ENCODE measurements at regions not wholly inside any gene's neighbourhood (a gene's known extent, or its start where the extent isn't known, plus 50 kb on each side); places are given as distances from the start of the nearest gene placed in this dataset.

- no peaks in the 10 kb centered on the region for H3K27me3 Mint-ChIP-seq (ENCODE audit: low read depth)
- H3K4me1 Mint-ChIP-seq = peaks cover 5% of the 10 kb centered on the region
- no peaks in the 10 kb centered on the region for H3K36me3 Mint-ChIP-seq
- ATAC-seq (no peak), DNase-seq (ENCODE audit: low spot score) (no peak)
- no peaks in the 10 kb centered on the region for H3K9me3 Mint-ChIP-seq
- CTCF ChIA-PET = interaction anchor here (1.0 to 1.7 kb wide), 2 partner anchors 19 kb away, joined by 3 to 6 read pairs; no protein-coding TSS in a partner anchor
- no peak overlapping the region for H3K27ac Mint-ChIP-seq
- no peak overlapping the region for H3K4me3 Mint-ChIP-seq
- TF ChIP-seq, protein P1, sequence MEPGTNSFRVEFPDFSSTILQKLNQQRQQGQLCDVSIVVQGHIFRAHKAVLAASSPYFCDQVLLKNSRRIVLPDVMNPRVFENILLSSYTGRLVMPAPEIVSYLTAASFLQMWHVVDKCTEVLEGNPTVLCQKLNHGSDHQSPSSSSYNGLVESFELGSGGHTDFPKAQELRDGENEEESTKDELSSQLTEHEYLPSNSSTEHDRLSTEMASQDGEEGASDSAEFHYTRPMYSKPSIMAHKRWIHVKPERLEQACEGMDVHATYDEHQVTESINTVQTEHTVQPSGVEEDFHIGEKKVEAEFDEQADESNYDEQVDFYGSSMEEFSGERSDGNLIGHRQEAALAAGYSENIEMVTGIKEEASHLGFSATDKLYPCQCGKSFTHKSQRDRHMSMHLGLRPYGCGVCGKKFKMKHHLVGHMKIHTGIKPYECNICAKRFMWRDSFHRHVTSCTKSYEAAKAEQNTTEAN (CRISPR knock-in tag; IDR thresholded peaks at IDR 0.05) = no peak
- no peak for TF ChIP-seq ELF4 (CRISPR knock-in tag; IDR thresholded peaks at IDR 0.05; ENCODE audit: low read depth)
- POLR2A ChIA-PET = no interaction called here
Measured at GRCh38 chr16:86854626-86855294, 276.4 kb downstream of the FOXL1 start.

DNA sequence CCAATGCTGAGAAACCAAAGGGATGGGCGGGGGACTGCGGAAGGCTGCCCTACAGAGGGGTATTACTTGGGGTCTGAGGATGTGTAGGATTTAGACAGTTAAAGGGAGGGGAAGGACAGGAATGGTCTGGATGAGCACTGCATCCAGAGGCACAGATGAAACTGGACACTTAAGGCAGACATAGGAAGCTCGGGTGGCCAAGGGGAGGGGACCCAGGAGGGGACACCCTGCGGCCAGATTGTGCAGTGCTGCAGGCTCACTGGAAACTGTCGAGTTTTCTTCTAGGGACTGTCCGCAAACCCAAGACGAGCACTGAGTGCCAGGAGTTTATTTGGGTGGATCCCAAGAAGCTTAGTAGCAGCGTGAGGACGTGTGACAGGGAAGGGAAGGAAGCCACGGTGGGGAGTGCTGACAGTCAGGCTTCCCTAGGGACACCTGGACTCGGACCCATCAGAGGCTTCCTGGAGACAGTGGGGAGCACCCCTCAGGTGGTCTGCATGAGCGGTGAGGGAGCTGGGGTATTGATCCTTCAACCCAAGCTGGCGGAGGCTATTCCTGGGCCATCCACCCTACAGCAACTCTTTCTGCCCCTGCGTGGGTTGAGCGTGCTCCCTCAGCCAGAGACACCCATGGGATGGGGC, 278.7 kb downstream of the FOXL1 start:
- Mint-ChIP-seq H3K4me1 (no peaks in the 10 kb centered on the region), H3K27ac (no peak overlapping the region), H3K36me3 (no peaks in the 10 kb centered on the region), H3K9me3 (no peaks in the 10 kb centered on the region), H3K4me3 (no peak overlapping the region), H3K27me3 (ENCODE audit: low read depth) (no peaks in the 10 kb centered on the region)
- no peak for ATAC-seq
- no peak for TF ChIP-seq EMX1 (CRISPR knock-in tag; IDR thresholded peaks at IDR 0.05)
- TF ChIP-seq AFF4 (CRISPR knock-in tag; IDR thresholded peaks at IDR 0.05; ENCODE audit: borderline replicate concordance) = no peak
- ChIA-PET CTCF (interaction anchor here (1.2 kb wide), 1 partner anchor 96 kb away, joined by 3 read pairs; no protein-coding TSS in a partner anchor), POLR2A (no interaction called here)
- no peak for DNase-seq (ENCODE audit: low spot score)

DNA sequence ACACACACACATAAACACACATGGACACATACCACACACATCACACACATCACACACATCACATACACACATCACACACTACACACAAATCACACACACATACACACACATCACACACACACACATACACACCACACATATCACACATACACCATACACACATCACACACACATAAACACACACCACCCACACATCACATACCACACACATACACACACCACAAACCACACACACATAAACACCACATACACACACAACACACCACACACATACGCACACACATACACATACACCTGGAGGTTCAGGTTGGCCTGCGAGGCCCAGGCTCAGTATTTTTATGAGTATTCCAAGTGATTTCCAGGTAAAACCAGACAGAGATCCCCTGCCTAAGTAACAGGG, 279.5 kb downstream of the FOXL1 start:
- TF ChIP-seq FOXP4 (CRISPR knock-in tag; IDR thresholded peaks at IDR 0.05) (no peak), HMGXB4 (CRISPR knock-in tag; IDR thresholded peaks at IDR 0.05) (no peak), ZNF416 (CRISPR knock-in tag; IDR thresholded peaks at IDR 0.05) (no peak), TEAD1 (CRISPR knock-in tag; IDR thresholded peaks at IDR 0.05) (no peak), CBFB (CRISPR knock-in tag; IDR thresholded peaks at IDR 0.05; ENCODE audit: low read depth) (no peak), TEAD4 (CRISPR knock-in tag; IDR thresholded peaks at IDR 0.05) (no peak), IRF2 (CRISPR knock-in tag; IDR thresholded peaks at IDR 0.05; ENCODE audit: borderline replicate concordance, low read depth) (no peak), EMX1 (CRISPR knock-in tag; IDR thresholded peaks at IDR 0.05) (no peak), GRHL2 (CRISPR knock-in tag; IDR thresholded peaks at IDR 0.05; ENCODE audit: insufficient replicate concordance, severe bottlenecking) (no peak), ZNF232 (CRISPR knock-in tag; IDR thresholded peaks at IDR 0.05) (no peak), CDX4 (CRISPR knock-in tag; IDR thresholded peaks at IDR 0.05; ENCODE audit: borderline replicate concordance) (no peak), ELF4 (CRISPR knock-in tag; IDR thresholded peaks at IDR 0.05; ENCODE audit: low read depth) (no peak)
- TF ChIP-seq, protein P2, sequence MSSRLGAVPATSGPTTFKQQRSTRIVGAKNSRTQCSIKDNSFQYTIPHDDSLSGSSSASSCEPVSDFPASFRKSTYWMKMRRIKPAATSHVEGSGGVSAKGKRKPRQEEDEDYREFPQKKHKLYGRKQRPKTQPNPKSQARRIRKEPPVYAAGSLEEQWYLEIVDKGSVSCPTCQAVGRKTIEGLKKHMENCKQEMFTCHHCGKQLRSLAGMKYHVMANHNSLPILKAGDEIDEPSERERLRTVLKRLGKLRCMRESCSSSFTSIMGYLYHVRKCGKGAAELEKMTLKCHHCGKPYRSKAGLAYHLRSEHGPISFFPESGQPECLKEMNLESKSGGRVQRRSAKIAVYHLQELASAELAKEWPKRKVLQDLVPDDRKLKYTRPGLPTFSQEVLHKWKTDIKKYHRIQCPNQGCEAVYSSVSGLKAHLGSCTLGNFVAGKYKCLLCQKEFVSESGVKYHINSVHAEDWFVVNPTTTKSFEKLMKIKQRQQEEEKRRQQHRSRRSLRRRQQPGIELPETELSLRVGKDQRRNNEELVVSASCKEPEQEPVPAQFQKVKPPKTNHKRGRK (CRISPR knock-in tag; IDR thresholded peaks at IDR 0.05; ENCODE audit: borderline replicate concordance) = no peak
- TF ChIP-seq, protein P3, sequence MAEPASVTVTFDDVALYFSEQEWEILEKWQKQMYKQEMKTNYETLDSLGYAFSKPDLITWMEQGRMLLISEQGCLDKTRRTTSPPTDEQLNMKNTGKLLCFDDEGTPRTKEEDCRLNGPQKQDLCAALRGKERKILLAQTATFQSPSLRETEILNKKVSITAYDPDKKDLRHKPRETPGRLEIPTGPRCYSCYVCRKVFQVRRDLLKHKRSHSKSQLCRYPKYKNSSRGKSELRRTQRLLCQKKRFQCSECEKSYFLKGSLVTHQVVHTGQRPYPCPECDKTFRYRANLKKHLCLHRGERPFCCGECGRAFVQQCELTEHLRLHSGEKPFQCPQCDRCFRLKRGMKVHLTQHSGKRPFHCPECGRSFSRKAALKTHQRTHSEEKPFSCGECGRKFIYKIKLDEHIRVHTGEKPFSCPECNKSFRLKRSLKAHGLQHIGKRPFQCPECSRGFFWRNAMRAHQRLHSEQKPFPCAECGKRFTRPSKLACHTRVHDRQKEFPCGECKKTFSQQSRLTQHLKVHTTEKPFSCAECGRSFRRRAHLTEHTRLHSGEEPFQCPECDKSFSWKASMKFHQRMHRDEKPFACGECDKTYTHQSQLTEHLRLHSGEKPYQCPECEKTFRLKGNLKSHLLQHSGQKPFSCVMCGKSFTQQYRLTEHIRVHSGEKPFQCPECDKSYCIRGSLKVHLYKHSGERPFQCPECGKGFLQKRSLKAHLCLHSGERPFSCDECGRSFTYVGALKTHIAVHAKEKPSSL (CRISPR knock-in tag; conservative IDR thresholded peaks at IDR 0.05) = no peak
- H3K4me1 Mint-ChIP-seq = no peaks in the 10 kb centered on the region
- no peaks in the 10 kb centered on the region for H3K27me3 Mint-ChIP-seq (ENCODE audit: low read depth)
- H3K9me3 Mint-ChIP-seq = no peaks in the 10 kb centered on the region
- ChIA-PET POLR2A (no interaction called here), CTCF (interaction anchor here (1.2 kb wide), 1 partner anchor 96 kb away, joined by 3 read pairs; no protein-coding TSS in a partner anchor)
- H3K27ac Mint-ChIP-seq = no peak overlapping the region
- no peaks in the 10 kb centered on the region for H3K36me3 Mint-ChIP-seq
- H3K4me3 Mint-ChIP-seq = no peak overlapping the region
- ATAC-seq (no peak), DNase-seq (ENCODE audit: low spot score) (no peak)
